OCI-LY1 (cell line): ENCODE measurements at regions not wholly inside any gene's neighbourhood (a gene's known extent, or its start where the extent isn't known, plus 50 kb on each side); places are given as distances from the start of the nearest gene placed in this dataset.

Experiments used
- CTCF ChIP-seq: fragments of 200-600 bp; sonication (generic), shearing (Covaris generic); IDR thresholded peaks from 2 replicates; pipeline ENCODE4 v1.5.1; 2017; ENCODE audit warnings: mild to moderate bottlenecking, antibody characterized with exemption, low read length, moderate library complexity, mixed read lengths
- EZH2 ChIP-seq: fragments of 200-600 bp; sonication (generic), shearing (Covaris generic); IDR thresholded peaks from 2 replicates; pipeline ENCODE4 v1.8.0; 2017; ENCODE audit warnings: borderline replicate concordance, mixed run types, mild to moderate bottlenecking, antibody characterized with exemption, low read length, moderate library complexity, mixed read lengths

DNA sequence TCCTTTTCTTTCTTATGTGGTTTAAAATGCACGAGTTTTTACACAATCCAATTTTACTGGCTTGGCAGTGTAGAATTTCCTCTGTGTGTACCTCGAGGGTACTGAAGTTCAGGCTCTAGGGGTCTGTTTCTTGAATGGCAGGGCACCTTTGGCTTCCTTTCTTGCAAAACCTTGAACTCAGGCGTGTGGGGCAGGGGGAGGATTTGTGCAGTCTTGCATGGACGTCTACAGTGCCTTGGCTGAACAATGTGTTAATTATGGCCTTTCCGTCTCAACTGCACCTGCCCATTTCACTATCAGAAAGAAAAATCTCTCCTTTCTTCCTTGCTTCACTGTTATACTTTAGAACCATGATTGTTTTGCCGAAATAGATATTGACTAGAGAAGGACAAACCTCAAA lies 570.9 kb downstream of the INHBA start:
- no peak for TF ChIP-seq CTCF
- TF ChIP-seq EZH2: no peak
